ENCODE measurements at regions not wholly inside any gene's neighbourhood (a gene's known extent, or its start where the extent isn't known, plus 50 kb on each side); places are given as distances from the start of the nearest gene placed in this dataset.

DNA sequence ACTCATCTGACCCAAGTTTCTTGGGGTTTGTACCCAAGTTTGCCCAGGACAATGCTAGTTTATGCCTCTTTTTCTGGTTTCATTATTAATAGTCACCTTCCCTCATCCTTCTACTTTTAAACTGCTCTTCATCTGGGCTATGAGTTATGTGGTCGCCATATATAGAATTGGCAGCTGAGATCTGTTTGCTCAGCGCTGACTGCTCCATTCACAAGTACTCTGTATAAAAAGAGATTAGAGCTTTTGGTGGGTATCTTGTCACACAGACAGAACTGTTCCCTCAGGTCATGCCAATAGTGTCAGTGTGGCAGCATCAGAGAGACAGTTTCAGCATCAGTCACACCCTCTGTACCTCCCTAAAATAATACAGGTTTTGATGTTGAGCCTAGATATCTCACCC lies 326.0 kb downstream of the RAB38 start:
- Histone ChIP-seq H3K9me2 (ENCODE audit: insufficient read depth, low read length) (no peaks in the 10 kb centered on the region), H4K20me1 (ENCODE audit: insufficient read depth) (no peaks in the 10 kb centered on the region), H3K4me3 (ENCODE audit: low read length) (no peak overlapping the region), H3K27me3 (ENCODE audit: insufficient read depth, low read depth, low read length) (no peaks in the 10 kb centered on the region), H3K9ac (ENCODE audit: low read length) (no peak overlapping the region), H3K36me3 (ENCODE audit: insufficient read depth, low read length) (no peaks in the 10 kb centered on the region), H3K27ac (ENCODE audit: low read length) (no peak overlapping the region), H3K4me2 (ENCODE audit: low read length) (no peak overlapping the region), H2AFZ (ENCODE audit: low read depth, low read length) (no peak overlapping the region), H3F3A (ENCODE audit: insufficient read depth, low read length, poor library complexity, severe bottlenecking) (no peaks in the 10 kb centered on the region), H3K9me3 (ENCODE audit: low read length) (no peaks in the 10 kb centered on the region), H3K79me2 (replicated peaks; ENCODE audit: insufficient read depth, low read length) (no peaks in the 10 kb centered on the region)
- TF ChIP-seq, protein P1, sequence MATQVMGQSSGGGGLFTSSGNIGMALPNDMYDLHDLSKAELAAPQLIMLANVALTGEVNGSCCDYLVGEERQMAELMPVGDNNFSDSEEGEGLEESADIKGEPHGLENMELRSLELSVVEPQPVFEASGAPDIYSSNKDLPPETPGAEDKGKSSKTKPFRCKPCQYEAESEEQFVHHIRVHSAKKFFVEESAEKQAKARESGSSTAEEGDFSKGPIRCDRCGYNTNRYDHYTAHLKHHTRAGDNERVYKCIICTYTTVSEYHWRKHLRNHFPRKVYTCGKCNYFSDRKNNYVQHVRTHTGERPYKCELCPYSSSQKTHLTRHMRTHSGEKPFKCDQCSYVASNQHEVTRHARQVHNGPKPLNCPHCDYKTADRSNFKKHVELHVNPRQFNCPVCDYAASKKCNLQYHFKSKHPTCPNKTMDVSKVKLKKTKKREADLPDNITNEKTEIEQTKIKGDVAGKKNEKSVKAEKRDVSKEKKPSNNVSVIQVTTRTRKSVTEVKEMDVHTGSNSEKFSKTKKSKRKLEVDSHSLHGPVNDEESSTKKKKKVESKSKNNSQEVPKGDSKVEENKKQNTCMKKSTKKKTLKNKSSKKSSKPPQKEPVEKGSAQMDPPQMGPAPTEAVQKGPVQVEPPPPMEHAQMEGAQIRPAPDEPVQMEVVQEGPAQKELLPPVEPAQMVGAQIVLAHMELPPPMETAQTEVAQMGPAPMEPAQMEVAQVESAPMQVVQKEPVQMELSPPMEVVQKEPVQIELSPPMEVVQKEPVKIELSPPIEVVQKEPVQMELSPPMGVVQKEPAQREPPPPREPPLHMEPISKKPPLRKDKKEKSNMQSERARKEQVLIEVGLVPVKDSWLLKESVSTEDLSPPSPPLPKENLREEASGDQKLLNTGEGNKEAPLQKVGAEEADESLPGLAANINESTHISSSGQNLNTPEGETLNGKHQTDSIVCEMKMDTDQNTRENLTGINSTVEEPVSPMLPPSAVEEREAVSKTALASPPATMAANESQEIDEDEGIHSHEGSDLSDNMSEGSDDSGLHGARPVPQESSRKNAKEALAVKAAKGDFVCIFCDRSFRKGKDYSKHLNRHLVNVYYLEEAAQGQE (IDR thresholded peaks at IDR 0.05; ENCODE audit: borderline replicate concordance): no peak
- TF ChIP-seq, protein P2, sequence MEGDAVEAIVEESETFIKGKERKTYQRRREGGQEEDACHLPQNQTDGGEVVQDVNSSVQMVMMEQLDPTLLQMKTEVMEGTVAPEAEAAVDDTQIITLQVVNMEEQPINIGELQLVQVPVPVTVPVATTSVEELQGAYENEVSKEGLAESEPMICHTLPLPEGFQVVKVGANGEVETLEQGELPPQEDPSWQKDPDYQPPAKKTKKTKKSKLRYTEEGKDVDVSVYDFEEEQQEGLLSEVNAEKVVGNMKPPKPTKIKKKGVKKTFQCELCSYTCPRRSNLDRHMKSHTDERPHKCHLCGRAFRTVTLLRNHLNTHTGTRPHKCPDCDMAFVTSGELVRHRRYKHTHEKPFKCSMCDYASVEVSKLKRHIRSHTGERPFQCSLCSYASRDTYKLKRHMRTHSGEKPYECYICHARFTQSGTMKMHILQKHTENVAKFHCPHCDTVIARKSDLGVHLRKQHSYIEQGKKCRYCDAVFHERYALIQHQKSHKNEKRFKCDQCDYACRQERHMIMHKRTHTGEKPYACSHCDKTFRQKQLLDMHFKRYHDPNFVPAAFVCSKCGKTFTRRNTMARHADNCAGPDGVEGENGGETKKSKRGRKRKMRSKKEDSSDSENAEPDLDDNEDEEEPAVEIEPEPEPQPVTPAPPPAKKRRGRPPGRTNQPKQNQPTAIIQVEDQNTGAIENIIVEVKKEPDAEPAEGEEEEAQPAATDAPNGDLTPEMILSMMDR (IDR thresholded peaks at IDR 0.05; ENCODE audit: poor library complexity, severe bottlenecking): no peak
- TF ChIP-seq EP300 (conservative IDR thresholded peaks at IDR 0.05; ENCODE audit: poor library complexity, severe bottlenecking) (no peak), MXI1 (conservative IDR thresholded peaks at IDR 0.05; ENCODE audit: poor library complexity, severe bottlenecking) (no peak), EZH2 (IDR thresholded peaks at IDR 0.05; ENCODE audit: borderline replicate concordance, insufficient read depth, low read length, poor library complexity, severe bottlenecking) (no peak), TAF1 (IDR thresholded peaks at IDR 0.05; ENCODE audit: low read depth) (no peak), SMC3 (conservative IDR thresholded peaks at IDR 0.05; ENCODE audit: poor library complexity) (no peak), RAD21 (conservative IDR thresholded peaks at IDR 0.05) (no peak), POLR2AphosphoS5 (IDR thresholded peaks at IDR 0.05) (no peak)

DNA sequence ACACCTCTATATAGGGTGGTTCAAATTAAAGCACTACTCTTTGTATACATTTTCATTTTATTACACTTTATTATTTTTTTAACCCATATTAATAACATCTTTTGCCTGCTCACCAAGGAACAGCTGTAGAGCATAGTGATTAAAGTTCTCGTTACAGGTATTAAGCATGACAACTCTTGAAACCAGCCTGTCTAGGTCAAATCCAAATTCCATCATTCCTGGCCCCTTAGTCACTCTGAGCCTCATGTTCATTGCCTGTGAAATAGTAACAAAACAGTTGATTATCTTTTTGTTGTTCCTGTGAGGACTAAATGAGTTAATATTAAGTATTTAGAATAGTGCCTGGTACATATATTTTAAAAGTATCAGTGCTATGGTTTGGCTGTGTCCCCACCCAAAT lies 334.5 kb downstream of the RAB38 start:
- H3K9me2 ChIP-seq (ENCODE audit: insufficient read depth, low read length): no peaks in the 10 kb centered on the region
- H3K4me3 ChIP-seq (ENCODE audit: low read length): no peak overlapping the region
- H2AFZ ChIP-seq (ENCODE audit: low read depth, low read length): no peak overlapping the region
- H3K36me3 ChIP-seq (ENCODE audit: insufficient read depth, low read length): no peaks in the 10 kb centered on the region
- no peak overlapping the region for H3K4me2 ChIP-seq (ENCODE audit: low read length)
- H3K9ac ChIP-seq (ENCODE audit: low read length): no peak overlapping the region
- no peaks in the 10 kb centered on the region for H4K20me1 ChIP-seq (ENCODE audit: insufficient read depth)
- no peaks in the 10 kb centered on the region for H3K79me2 ChIP-seq (replicated peaks; ENCODE audit: insufficient read depth, low read length)
- H3K27me3 ChIP-seq (ENCODE audit: insufficient read depth, low read depth, low read length): no peaks in the 10 kb centered on the region
- no peak overlapping the region for H3K27ac ChIP-seq (ENCODE audit: low read length)
- H3F3A ChIP-seq (ENCODE audit: insufficient read depth, low read length, poor library complexity, severe bottlenecking): no peaks in the 10 kb centered on the region
- no peaks in the 10 kb centered on the region for H3K9me3 ChIP-seq (ENCODE audit: low read length)
- no peak for TF ChIP-seq RAD21 (conservative IDR thresholded peaks at IDR 0.05)
- no peak for TF ChIP-seq SMC3 (conservative IDR thresholded peaks at IDR 0.05; ENCODE audit: poor library complexity)
- no peak for TF ChIP-seq EZH2 (IDR thresholded peaks at IDR 0.05; ENCODE audit: borderline replicate concordance, insufficient read depth, low read length, poor library complexity, severe bottlenecking)
- TF ChIP-seq, protein P2 (IDR thresholded peaks at IDR 0.05; ENCODE audit: poor library complexity, severe bottlenecking): no peak
- no peak for TF ChIP-seq MXI1 (conservative IDR thresholded peaks at IDR 0.05; ENCODE audit: poor library complexity, severe bottlenecking)
- TF ChIP-seq, protein P1 (IDR thresholded peaks at IDR 0.05; ENCODE audit: borderline replicate concordance): no peak
- TF ChIP-seq TAF1 (IDR thresholded peaks at IDR 0.05; ENCODE audit: low read depth): no peak
- no peak for TF ChIP-seq POLR2AphosphoS5 (IDR thresholded peaks at IDR 0.05)
- TF ChIP-seq EP300 (conservative IDR thresholded peaks at IDR 0.05; ENCODE audit: poor library complexity, severe bottlenecking): no peak

Data from neural cell (in vitro differentiated cells).